NT2/D1 (cell line): ENCODE measurements at regions not wholly inside any gene's neighbourhood (a gene's known extent, or its start where the extent isn't known, plus 50 kb on each side); places are given as distances from the start of the nearest gene placed in this dataset.

ENCODE experiments used
- DNase-seq: peaks from one replicate; pipeline ENCODE4 v3.0.0-alpha.2; 2011; ENCODE audit warnings: low read depth, low spot score
- H3K27me3 ChIP-seq: 2 replicates; pipeline ENCODE4 v1.6.0; 2011; ENCODE audit warnings: mild to moderate bottlenecking; ENCODE audit not compliant: insufficient read length, insufficient read depth
- H3K36me3 ChIP-seq: 2 replicates; pipeline ENCODE4 v1.6.1; 2011; ENCODE audit warnings: mild to moderate bottlenecking, low read length, mixed read lengths; ENCODE audit not compliant: insufficient read depth, insufficient read length
- H3K4me1 ChIP-seq: 2 replicates; pipeline ENCODE4 v1.5.1; 2011; ENCODE audit not compliant: insufficient read depth, insufficient read length
- H3K4me3 ChIP-seq: 2 replicates; pipeline ENCODE4 v1.5.1; 2011; ENCODE audit warnings: low read depth; ENCODE audit not compliant: insufficient read length
- H3K9ac ChIP-seq: 2 replicates; pipeline ENCODE4 v1.6.0; 2011; ENCODE audit warnings: low read depth; ENCODE audit not compliant: insufficient read length
- H3K9me3 ChIP-seq: 2 replicates; pipeline ENCODE4 v1.5.1; 2011; ENCODE audit warnings: mild to moderate bottlenecking, low read length; ENCODE audit not compliant: insufficient read depth
- SUZ12 ChIP-seq: IDR thresholded peaks from 2 replicates; pipeline ENCODE4 v1.6.1; 2011; ENCODE audit not compliant: insufficient read length, insufficient read depth; ENCODE audit errors: extremely low read depth
- YY1 ChIP-seq: IDR thresholded peaks from 2 replicates; pipeline ENCODE4 v1.6.1; 2011; ENCODE audit not compliant: insufficient read length, insufficient read depth
- ZNF274 ChIP-seq: IDR thresholded peaks from 2 replicates; pipeline ENCODE4 v1.6.1; 2011; ENCODE audit warnings: mild to moderate bottlenecking, low read depth, low read length

- Histone ChIP-seq H3K9me3 (peaks cover 4% of the 10 kb centered on the region; the same call in 1 of the 2 replicates), H3K4me3 (no peak overlapping the region), H3K4me1 (no peaks in the 10 kb centered on the region), H3K27me3 (no peaks in the 10 kb centered on the region), H3K36me3 (no peaks in the 10 kb centered on the region), H3K9ac (no peak overlapping the region)
- no peak for TF ChIP-seq ZNF274
- no peak for TF ChIP-seq YY1
- no peak for TF ChIP-seq SUZ12
- no peak for DNase-seq
Measured at GRCh38 chr15:72953306-72953705, 99.0 kb upstream of the NEO1 start.

- H3K36me3 ChIP-seq, result no peaks in the 10 kb centered on the region
- no peak overlapping the region for H3K9ac ChIP-seq
- H3K4me1 ChIP-seq, result no peaks in the 10 kb centered on the region
- TF ChIP-seq ZNF274 (no peak), SUZ12 (no peak), YY1 (no peak)
- H3K27me3 ChIP-seq, result no peaks in the 10 kb centered on the region
- DNase-seq, result no peak
- H3K4me3 ChIP-seq, result no peak overlapping the region
- peaks cover 11% of the 10 kb centered on the region; the same call in 1 of the 2 replicates for H3K9me3 ChIP-seq
Measured at GRCh38 chr15:72952151-72952550, 100.1 kb upstream of the NEO1 start.

- TF ChIP-seq YY1 (no peak), SUZ12 (no peak), ZNF274 (no peak)
- Histone ChIP-seq H3K9me3 (peaks cover 11% of the 10 kb centered on the region; the same call in 1 of the 2 replicates), H3K9ac (no peak overlapping the region), H3K4me1 (no peaks in the 10 kb centered on the region), H3K27me3 (no peaks in the 10 kb centered on the region), H3K36me3 (no peaks in the 10 kb centered on the region), H3K4me3 (no peak overlapping the region)
- DNase-seq, result no peak
Measured at GRCh38 chr15:72948662-72949061, 103.6 kb upstream of the NEO1 start.

- TF ChIP-seq ZNF274 (no peak), YY1 (no peak), SUZ12 (no peak)
- no peak for DNase-seq
- H3K9ac ChIP-seq, result no peak overlapping the region
Measured at GRCh38 chr15:72947709-72948108, 104.6 kb upstream of the NEO1 start.

GRCh38 chr15:72944565-72944964 lies 107.7 kb upstream of the NEO1 start:
- DNase-seq, result no peak
- Histone ChIP-seq H3K4me1 (peaks cover 4% of the 10 kb centered on the region), H3K9me3 (peaks cover 11% of the 10 kb centered on the region; the same call in 1 of the 2 replicates), H3K4me3 (no peak overlapping the region), H3K36me3 (no peaks in the 10 kb centered on the region), H3K27me3 (no peaks in the 10 kb centered on the region), H3K9ac (no peak overlapping the region)
- TF ChIP-seq SUZ12 (no peak), ZNF274 (no peak), YY1 (no peak)

More at GRCh38 chr15:72947709-72948108, 104.6 kb upstream of the NEO1 start:
- Histone ChIP-seq H3K4me1 (no peaks in the 10 kb centered on the region), H3K36me3 (no peaks in the 10 kb centered on the region), H3K9me3 (peaks cover 11% of the 10 kb centered on the region; the same call in 1 of the 2 replicates), H3K27me3 (no peaks in the 10 kb centered on the region), H3K4me3 (no peak overlapping the region)

GRCh38 chr15:72940229-72940622 lies 112.0 kb upstream of the NEO1 start:
- Histone ChIP-seq H3K27me3 (no peaks in the 10 kb centered on the region), H3K9ac (no peak overlapping the region), H3K4me3 (no peak overlapping the region), H3K9me3 (no peaks in the 10 kb centered on the region), H3K36me3 (no peaks in the 10 kb centered on the region), H3K4me1 (peaks cover 4% of the 10 kb centered on the region)
- TF ChIP-seq ZNF274, result no peak
- TF ChIP-seq SUZ12, result no peak
- TF ChIP-seq YY1, result no peak
- no peak for DNase-seq

- DNase-seq, result no peak
- Histone ChIP-seq H3K36me3 (no peaks in the 10 kb centered on the region), H3K9ac (no peak overlapping the region), H3K4me1 (peaks cover 4% of the 10 kb centered on the region), H3K9me3 (no peaks in the 10 kb centered on the region), H3K27me3 (no peaks in the 10 kb centered on the region), H3K4me3 (no peak overlapping the region)
- TF ChIP-seq ZNF274, result no peak
Measured at GRCh38 chr15:72939514-72940228, 112.6 kb upstream of the NEO1 start.
